ENCODE measurements at regions not wholly inside any gene's neighbourhood (a gene's known extent, or its start where the extent isn't known, plus 50 kb on each side); places are given as distances from the start of the nearest gene placed in this dataset.
A peak's percentile ranks its signal among the peaks of the same experiment; 100 is the strongest.
"Not testable (repeated sequence)": the region's sequence is repeated elsewhere in the genome, so short reads cannot be mapped to it uniquely, and the experiment has no call there.

GRCh38 chr13:87736849-87737385 is 65.7 kb downstream of the SLITRK5 start:
- DNase-seq: no peak

GRCh38 chr13:87754097-87754496 is 82.9 kb downstream of the SLITRK5 start:
- no peak for DNase-seq

GRCh38 chr13:87769445-87769844 is 98.3 kb downstream of the SLITRK5 start:
- DNase-seq: no peak

GRCh38 chr13:87777387-87777786 is 106.2 kb downstream of the SLITRK5 start:
- peak; percentile 27 for DNase-seq

- no peak for DNase-seq
These were observed 107.0 kb downstream of the SLITRK5 start for GRCh38 chr13:87778128-87778527.

- DNase-seq: no peak
These were observed 108.3 kb downstream of the SLITRK5 start for GRCh38 chr13:87779426-87779825.

GRCh38 chr13:87783366-87783765 is 112.2 kb downstream of the SLITRK5 start:
- no peak for DNase-seq

GRCh38 chr13:87788363-87788762 is 117.2 kb downstream of the SLITRK5 start:
- DNase-seq: no peak

- no peak for DNase-seq
These were observed 121.7 kb downstream of the SLITRK5 start for GRCh38 chr13:87792878-87793277.

- DNase-seq: no peak
These were observed 127.4 kb downstream of the SLITRK5 start for GRCh38 chr13:87798536-87798935.

- DNase-seq: peak; percentile 92
These were observed 139.2 kb downstream of the SLITRK5 start for GRCh38 chr13:87810391-87810801.

- peak; percentile 92 for DNase-seq
These were observed 139.8 kb downstream of the SLITRK5 start for GRCh38 chr13:87810920-87811344.

GRCh38 chr13:87814403-87814802 is 143.2 kb downstream of the SLITRK5 start:
- DNase-seq: no peak

- DNase-seq: peak; percentile 45
These were observed 149.1 kb downstream of the SLITRK5 start for GRCh38 chr13:87820241-87820640.

- DNase-seq: peak; percentile 77
These were observed 150.3 kb downstream of the SLITRK5 start for GRCh38 chr13:87821512-87821911.

- DNase-seq: not testable (repeated sequence)
These were observed 155.1 kb downstream of the SLITRK5 start for GRCh38 chr13:87826301-87826700.

- no peak for DNase-seq
These were observed 156.3 kb downstream of the SLITRK5 start for GRCh38 chr13:87827479-87827878.

- DNase-seq: no peak
These were observed 166.4 kb downstream of the SLITRK5 start for GRCh38 chr13:87837522-87837921.

- DNase-seq: no peak
These were observed 166.8 kb downstream of the SLITRK5 start for GRCh38 chr13:87837946-87838345.

- DNase-seq: no peak
These were observed 180.2 kb downstream of the SLITRK5 start for GRCh38 chr13:87851410-87851809.

GRCh38 chr13:87855553-87855952 is 184.4 kb downstream of the SLITRK5 start:
- no peak for DNase-seq

GRCh38 chr13:87859261-87859660 is 188.1 kb downstream of the SLITRK5 start:
- DNase-seq: no peak

GRCh38 chr13:87867426-87867825 is 196.3 kb downstream of the SLITRK5 start:
- DNase-seq: no peak

- no peak for DNase-seq
These were observed 197.6 kb downstream of the SLITRK5 start for GRCh38 chr13:87868731-87869130.

- no peak for DNase-seq
These were observed 201.6 kb downstream of the SLITRK5 start for GRCh38 chr13:87872813-87873212.

- DNase-seq: no peak
These were observed 206.3 kb downstream of the SLITRK5 start for GRCh38 chr13:87877477-87877876.

All from OCI-M1 (cell line).